Amygdala (tissue), 56 donors: ENCODE measurements at regions not wholly inside any gene's neighbourhood (a gene's known extent, or its start where the extent isn't known, plus 50 kb on each side); places are given as distances from the start of the nearest gene placed in this dataset.
A peak's percentile ranks its signal among the peaks of the same experiment; 100 is the strongest.

Experiments
- DNase-seq, 56 donors: peaks; one replicate each; lab custom pipeline; 2025; lab: John Stamatoyannopoulos, UW

DNA sequence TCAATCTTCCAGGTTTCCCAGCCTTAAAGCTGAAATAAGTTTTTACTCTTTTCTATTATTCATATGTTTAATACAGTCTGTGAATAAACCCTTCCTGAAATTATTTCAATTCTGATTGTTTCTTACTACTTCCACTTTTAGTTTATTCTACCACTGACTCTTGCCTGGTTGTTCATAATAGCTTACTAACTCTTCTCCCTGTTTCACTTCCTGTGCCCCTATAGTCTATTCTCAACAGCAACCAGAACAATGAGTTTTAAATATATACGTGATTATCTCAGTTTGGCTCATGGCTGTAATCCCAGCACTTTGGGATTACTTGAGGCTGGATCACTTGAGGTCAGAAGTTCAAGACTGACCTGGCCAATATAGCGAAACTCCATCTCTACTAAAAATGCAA lies 408.0 kb upstream of the SPOCK3 start:
- DNase-seq = no peak

DNA sequence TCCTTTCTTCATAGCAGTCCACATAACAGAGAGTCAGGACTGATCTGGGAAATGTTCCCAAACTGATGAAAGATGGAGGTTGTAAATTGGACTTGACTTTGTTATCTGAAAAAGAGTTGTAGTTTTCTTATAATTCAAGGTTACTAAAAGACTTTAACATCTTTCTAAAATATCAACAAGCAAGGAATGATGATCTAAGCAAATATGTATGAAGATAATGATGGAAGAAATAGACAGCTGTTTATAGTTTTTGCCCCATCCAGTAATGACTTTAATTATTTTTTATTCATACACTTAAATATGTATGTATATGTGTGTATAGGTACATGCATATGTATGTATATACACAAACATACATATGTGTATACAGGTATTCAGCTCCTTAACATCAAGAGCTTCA lies 411.1 kb upstream of the SPOCK3 start:
- DNase-seq = no peak

DNA sequence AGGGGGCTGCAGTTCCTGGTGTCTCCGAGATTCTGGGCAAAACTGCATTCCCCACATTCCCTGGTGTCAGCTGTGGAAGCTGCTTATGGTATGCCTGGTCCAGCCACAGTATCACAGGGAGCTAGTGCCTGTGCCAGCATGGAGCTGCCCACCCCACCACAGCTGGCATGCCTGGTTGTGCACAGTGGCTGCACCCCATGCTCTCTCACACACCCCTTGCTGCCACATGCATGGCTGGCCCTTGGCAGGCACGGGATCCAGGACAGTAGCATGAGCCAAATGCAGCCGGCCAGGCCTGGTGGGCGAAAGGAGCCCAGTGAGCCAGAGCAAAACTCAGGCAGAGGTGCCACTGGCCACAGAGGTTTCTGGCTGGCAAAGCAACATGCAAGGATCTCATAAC lies 418.0 kb upstream of the SPOCK3 start:
- peak in 1 of 56 donors; percentile 0 for DNase-seq

DNA sequence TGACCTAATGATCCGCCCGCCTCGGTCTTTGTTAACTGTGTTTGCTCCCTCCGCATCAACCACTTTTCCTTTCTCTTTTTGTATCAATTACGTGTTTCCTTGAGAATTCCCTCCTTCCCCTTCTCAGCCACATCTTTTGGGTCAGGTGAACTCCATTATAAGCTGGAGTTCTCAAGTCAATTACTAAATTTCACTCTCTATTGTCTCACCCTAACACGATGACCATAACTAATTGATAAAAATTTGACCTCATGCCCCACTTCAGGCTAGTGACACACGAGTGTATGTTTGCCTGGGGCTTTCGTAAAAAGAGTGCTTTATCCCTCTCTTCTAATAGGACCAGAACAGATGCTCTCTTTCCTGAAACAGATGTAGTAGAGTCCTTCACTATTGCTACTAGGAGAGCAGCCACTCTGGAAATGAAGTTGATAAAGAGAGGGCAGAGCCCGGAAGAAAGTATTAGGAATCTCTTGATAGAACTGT lies 403.6 kb upstream of the ANXA10 start:
- no peak for DNase-seq

DNA sequence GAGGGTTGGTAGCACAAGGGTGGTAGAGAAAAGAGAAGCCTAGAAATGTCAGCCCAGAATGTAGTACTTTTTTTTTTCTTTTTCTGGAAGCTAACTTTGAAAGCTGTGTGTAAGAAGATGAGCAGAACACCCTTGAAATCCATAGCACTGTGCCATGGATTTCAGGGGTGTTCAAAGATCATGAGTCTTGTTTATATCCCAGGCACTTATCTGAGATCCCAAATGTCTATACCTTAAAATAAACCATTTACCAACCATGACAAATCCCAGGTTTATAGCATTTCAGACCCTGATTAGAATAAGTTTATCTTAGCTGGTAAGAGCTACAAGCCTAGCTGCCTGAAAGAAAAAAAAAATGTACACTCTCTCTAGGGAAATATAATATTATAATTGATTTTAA lies 389.9 kb upstream of the ANXA10 start:
- DNase-seq = no peak

DNA sequence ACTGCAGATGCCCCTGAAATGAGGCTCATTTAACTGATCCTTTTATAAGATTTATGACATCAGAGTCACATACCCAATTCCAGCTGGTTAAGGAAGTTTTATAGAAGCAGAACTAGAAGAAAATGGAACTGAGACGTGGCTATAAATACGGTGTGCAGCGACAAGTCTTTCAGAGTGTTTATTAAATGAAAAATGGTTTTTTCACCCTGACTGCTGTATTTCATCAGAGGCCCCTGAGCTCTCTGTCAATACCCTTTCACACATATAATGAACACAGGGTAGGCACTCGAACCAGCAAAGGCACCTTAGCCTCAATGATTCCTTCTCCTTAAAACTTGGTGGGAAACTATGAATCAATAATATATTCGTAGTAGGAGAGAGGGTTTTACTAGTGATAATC lies 380.8 kb upstream of the ANXA10 start:
- DNase-seq = no peak

DNA sequence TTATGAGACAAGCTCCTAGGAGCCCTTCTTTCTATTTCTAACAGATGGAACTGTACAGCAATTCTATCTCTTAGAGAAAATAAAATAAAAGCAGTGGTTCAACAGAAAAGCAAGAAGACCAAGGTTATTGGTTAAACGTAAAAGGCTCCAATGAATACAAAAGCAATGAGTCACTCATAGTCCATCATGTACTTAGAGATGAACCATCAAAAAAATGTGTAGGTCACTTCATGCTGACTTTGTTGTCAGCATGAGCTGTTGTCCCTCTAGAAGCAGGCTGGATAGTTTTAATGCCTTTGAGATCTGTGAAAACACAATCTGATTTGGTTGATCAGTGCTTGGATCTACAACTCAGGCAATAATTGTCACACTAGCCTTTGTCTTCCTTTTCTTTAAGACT lies 378.6 kb upstream of the ANXA10 start:
- DNase-seq = no peak

DNA sequence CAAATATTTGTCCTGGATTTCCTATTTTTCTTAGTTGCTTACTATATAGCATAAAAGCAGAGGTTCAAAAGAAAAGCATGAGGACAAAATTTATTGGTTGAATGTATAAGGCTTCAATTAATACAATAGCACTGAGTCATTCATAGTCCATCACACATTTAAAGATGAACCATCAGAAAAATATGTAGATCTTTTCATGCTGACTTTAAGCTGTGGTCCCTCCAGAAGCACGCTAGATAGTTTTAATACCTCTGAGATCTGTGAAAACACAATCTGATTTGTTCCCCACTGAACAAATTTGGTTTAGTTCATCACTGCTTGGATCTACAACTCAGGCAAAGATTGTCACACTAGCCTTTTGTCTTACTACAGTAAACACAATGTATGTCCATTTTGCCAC lies 377.2 kb upstream of the ANXA10 start:
- no peak for DNase-seq

DNA sequence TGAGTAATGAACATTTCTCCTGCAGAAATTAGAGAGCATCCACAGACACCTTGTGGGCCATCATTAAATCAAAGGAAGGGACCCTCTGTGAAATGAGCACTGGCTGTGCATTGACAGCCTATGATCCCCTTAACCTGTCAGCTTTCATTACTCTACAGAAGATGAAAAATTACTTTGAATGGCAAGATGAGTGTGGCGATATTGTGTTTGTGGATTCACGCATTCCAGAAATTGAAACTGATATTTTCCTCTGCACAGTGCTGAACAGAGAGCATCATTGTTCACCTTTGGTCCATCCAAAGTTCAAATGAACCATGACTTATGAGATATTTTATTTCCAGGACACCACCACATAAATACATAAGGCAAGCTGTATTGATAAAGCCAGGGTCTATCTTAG lies 374.8 kb upstream of the ANXA10 start:
- DNase-seq = no peak

DNA sequence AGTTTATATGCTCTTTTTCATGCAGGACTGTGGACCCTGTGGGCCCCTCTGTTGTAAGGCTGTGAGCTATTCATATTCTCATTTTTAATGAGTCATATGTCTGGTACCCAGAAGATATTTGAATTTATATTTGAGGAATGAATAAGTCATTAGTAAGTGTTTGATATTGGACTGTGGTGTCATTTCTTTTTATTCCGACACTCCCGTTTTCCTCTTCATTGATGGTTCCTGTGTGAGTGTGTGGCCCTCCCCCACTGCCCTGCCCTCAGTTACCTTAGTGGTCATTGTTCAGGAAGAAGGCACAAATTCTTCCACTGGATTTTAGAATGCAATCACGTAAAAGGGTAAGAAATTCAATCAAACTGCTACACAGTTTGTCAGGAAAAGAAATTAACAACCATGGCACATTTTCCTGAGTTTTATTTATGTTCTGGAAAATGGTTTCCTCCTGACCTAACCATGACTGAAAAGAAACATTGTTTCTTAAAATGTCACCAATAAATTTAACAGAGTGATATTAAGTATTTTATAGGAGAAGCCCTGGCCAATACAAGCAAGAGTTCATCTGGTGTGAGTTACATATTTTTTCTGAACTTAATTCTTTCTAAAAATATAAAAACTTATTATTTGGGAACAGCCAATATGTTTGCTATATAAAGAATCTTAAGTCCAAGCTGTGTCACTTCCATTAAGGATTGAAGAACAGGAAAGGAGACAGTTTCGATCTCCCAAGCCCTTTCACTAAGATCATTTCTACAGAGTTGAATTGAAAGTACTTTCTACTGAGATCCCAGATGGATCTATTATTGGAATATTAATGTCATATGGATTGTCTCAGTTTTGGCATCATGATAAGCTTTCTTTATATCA lies 370.5 kb upstream of the ANXA10 start:
- DNase-seq = no peak

DNA sequence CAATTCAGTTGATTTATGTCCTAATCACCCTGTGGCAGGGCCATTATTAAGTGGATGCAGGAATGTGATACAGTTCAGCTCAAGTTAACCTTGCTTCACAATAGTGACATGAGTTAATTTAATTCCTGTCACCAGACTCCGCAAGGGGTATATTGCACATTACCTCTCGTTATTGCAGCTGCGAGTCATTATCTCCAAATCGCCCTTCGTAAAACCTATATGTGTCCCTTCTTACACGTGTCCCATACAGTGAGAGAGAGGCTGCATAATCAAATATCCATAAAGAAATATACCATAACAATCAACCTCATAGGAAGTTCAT lies 369.9 kb upstream of the ANXA10 start:
- DNase-seq = no peak

DNA sequence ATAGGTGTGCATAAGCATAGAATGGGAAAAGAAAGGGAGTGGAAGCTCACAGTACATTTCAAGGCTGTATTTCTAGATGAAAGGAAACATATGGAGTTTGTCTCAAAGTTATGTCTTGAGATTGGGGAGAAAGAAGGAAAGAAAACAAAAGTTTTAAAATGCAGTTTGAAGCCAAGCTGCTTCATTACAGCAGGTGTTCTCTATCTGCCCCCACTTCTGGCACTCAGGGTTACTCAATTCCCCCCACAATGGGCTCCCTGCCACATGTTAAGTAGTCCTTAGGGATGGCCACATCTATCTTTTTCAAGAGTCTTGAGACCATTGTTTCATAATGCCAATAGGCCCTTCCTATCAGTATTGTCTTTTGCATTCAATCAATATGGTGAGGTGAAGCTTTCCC lies 367.4 kb upstream of the ANXA10 start:
- DNase-seq = no peak

DNA sequence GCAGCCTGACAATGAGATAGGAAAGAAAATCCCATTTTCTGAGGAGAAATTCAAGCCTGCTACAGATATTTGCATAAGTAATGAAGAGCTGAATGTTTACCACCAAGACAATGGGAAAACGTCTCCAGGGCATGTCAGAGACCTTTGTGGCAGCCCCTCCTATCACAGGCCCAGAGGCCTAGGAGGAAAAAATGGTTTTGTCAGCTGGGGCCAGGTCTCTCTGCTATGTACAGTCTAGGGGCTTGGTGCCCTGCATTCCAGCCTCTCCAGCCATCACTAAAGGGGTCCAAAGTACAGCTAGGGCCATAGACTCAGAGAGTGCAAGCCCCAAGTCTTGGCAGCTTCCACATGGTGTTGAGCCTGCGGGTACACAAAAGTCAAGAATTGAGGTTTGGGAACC lies 361.6 kb upstream of the ANXA10 start:
- no peak for DNase-seq

DNA sequence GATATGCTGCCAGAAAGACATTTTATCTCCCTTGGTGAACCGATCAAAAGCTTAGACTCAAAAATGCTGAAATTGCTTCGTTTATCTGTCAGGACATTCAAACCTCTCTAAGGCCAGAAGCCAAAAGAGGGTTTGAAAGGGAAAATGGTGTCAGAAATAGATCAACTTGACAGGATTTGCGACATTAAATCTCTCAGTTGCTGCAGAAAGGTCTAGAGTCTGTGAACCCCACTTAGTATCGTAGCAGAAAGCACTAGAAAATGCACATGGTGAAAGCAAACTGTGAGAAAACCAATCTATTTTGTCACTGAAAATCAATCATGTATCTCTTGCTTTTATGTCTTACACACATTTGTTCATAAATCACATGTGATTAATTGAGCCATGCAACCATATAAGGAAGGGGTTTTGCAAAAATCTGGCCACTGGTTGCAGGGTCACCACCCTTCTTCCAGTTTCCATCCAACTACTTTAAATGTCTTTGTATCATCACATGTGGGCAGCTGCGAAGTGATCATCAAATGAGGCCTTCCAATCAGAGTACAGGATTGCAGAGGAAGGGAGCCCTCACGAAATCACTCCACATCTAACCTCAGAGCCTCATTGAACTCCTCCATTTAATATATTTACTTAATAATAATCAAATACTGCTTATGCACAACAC lies 347.2 kb upstream of the ANXA10 start:
- DNase-seq = no peak

DNA sequence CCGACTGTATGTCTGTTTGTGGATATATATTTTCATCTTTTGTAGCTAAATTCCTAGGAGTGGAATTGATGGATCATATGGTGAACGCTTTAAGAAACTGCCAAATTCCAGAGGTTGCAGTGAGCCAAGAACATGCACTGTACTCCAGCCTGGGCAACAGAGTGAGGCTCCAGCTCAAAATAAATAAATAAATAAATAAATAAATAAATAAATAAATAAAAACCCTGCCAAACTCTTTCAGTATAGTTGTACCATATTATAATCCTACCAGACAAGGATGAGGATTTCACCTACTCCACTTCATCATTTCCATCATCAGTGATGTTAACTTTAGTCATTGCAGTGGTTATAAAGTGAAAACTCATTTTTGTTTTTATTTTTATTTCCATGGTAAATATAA lies 325.1 kb upstream of the ANXA10 start:
- DNase-seq = no peak

DNA sequence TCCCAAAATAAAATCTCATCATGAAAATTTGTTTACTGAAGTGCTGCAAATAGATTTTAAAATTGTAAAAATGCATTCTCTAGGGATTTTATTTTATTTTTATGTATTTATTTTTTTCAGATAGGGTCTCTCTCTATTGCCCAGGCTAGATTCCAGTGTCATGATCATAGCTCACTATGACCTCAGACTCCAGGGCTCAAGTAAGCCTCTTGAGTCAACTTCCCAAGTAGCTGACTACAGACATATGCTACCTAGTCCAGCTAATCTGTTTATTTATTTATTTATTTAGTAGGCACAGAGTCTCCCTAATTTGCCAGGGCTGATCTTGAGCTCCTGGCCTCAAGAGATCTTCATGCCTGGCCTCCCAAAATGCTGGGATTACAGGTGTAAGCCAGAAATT lies 317.7 kb upstream of the ANXA10 start:
- no peak for DNase-seq

DNA sequence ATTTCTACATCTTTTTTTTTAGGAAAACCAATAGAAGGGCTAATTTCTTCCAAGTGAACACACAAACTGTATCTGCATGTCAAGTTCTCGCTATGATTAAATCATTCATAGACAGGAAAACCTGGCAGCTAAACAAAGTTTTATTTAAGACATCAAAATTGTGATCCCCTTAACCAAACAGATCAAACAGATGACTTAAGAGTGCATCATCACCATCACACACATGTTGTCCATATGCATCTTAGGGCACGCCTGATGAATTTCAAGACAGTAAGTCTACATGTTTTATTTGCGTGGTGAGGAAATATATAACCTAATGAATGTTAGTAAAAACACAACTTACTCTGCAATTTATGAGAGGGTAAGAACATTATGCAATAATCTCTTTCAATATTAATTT lies 317.0 kb upstream of the ANXA10 start:
- no peak for DNase-seq

DNA sequence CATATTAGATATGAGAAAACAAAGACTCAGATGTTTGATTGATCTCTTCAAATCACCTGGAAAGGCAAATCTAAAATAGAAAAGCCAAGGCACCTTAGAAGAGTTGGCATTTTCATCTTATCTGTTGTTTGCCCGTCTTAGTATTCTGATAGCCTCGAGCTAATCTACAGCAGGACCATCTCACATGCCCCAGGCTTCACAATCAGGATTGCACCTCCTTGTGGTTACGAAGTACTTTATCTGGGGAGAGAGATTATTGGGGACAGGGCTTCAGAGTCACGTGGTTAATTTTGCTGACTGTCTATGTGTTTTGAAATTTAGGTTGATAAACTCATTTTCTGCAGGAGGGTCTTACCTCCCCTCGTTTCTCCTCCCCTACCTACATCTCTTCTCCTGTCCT lies 313.1 kb upstream of the ANXA10 start:
- DNase-seq = no peak

DNA sequence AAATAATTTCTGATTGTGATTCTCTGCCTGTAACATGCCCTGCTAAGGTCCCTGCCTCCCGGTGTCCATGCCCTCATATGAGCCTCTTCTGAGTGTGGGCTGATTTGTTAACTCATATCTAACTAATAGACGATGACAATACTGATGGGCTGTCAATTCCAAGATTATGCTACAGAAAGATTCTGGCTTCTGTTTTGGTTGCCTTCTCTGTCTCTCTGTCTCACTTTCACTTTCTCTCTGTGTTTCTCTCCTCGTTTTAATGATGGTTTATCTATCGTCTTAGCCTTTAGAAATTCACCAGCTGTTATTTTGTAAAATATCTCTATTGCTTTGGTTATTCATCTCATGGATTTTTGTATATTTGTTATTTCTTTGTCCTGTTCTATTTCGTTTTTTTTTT lies 312.5 kb upstream of the ANXA10 start:
- no peak for DNase-seq

DNA sequence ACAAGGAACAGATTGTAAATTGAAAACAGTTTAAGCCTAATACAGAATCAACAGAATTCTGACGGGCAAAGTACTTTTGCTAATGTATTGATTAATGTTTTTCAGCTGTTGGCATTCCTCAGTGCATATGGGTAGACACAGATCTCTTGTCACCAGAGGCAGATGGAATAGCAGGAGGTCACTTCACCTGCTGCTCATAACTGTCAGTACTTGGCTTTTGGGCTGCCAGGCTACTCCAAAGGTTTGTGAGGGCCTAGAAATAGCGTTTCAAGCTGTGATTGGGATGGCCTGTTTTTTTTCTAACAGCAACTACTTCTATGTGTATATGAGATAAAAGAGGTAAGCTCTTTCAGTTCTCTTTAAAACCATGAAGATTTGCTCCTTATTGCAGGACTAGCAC lies 307.5 kb upstream of the ANXA10 start:
- no peak for DNase-seq

DNA sequence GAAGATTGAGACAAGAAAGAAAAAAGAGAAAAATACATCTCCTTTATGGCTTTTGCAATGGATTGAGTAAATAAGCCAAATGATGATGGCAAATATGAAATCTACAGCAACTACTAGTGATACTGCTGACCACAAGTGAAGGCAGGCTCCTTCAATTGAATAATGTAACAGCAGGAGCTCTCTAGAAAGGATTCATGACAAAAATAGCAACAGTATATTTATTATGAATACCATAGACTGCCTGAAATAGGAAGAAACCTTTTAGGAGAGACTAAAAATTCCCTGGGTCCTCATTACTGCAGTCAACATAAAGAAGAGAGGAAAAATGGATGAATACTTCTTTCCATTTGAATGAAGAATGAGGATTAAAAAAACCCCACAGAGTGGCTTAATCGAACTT lies 306.8 kb upstream of the ANXA10 start:
- no peak for DNase-seq

DNA sequence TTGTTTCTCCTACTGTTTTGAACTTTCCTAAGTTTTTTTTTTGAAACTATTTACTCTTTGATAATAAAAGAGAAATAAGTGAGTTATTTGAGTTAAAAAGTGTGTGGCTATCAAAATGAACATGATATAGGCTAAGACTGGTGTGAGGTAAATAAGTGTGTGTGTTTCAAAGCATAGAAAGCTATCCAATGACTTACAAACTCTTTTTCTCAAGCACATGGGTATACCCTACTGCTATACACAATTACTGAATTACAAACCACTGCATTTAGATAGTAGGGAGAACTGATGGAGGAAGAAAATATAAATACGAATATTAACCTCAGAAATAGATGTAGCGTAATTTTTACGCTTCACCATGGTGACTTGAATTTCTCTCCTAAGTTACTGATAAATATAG lies 305.8 kb upstream of the ANXA10 start:
- DNase-seq = no peak
